HG03064 (cell line): ENCODE measurements at regions not wholly inside any gene's neighbourhood (a gene's known extent, or its start where the extent isn't known, plus 50 kb on each side); places are given as distances from the start of the nearest gene placed in this dataset.
"Not testable (repeated sequence)": the region's sequence is repeated elsewhere in the genome, so short reads cannot be mapped to it uniquely, and the experiment has no call there.

ENCODE experiments used
- ATAC-seq: cut with Tn5 transposase; IDR thresholded peaks from one replicate; pipeline ENCODE4 v1.9.1; 2021; ENCODE audit warnings: low read depth; ENCODE audit not compliant: unreplicated experiment

GRCh38 chr12:131557078-131557709 lies 153.7 kb upstream of the SFSWAP start:
- ATAC-seq = no peak

- no peak for ATAC-seq
Measured at GRCh38 chr12:131559517-131560516, 151.1 kb upstream of the SFSWAP start.

- no peak for ATAC-seq
Measured at GRCh38 chr12:131561051-131561450, 149.8 kb upstream of the SFSWAP start.

GRCh38 chr12:131561891-131562684 lies 148.8 kb upstream of the SFSWAP start:
- no peak for ATAC-seq

- ATAC-seq = not testable (repeated sequence)
Measured at GRCh38 chr12:131564138-131564727, 146.7 kb upstream of the SFSWAP start.

- ATAC-seq = no peak
Measured at GRCh38 chr12:131564845-131565244, 146.0 kb upstream of the SFSWAP start.

GRCh38 chr12:131565267-131566015 lies 145.4 kb upstream of the SFSWAP start:
- ATAC-seq = no peak

- ATAC-seq = no peak
Measured at GRCh38 chr12:131568336-131568735, 142.6 kb upstream of the SFSWAP start.

GRCh38 chr12:131570596-131570995 lies 140.3 kb upstream of the SFSWAP start:
- no peak for ATAC-seq

- ATAC-seq = no peak
Measured at GRCh38 chr12:131571827-131572226, 139.1 kb upstream of the SFSWAP start.

GRCh38 chr12:131572626-131573025 lies 138.3 kb upstream of the SFSWAP start:
- ATAC-seq = no peak

GRCh38 chr12:131573631-131574394 lies 137.1 kb upstream of the SFSWAP start:
- ATAC-seq = no peak

GRCh38 chr12:131574395-131574771 lies 136.5 kb upstream of the SFSWAP start:
- no peak for ATAC-seq

- no peak for ATAC-seq
Measured at GRCh38 chr12:131575371-131575770, 135.5 kb upstream of the SFSWAP start.

- not testable (repeated sequence) for ATAC-seq
Measured at GRCh38 chr12:131576734-131577133, 134.2 kb upstream of the SFSWAP start.

- no peak for ATAC-seq
Measured at GRCh38 chr12:131577766-131578165, 133.1 kb upstream of the SFSWAP start.

- ATAC-seq = no peak
Measured at GRCh38 chr12:131578828-131579470, 131.9 kb upstream of the SFSWAP start.

- no peak for ATAC-seq
Measured at GRCh38 chr12:131583090-131583712, 127.7 kb upstream of the SFSWAP start.
